Endothelial cell of umbilical vein (primary cell): ENCODE measurements at regions not wholly inside any gene's neighbourhood (a gene's known extent, or its start where the extent isn't known, plus 50 kb on each side); places are given as distances from the start of the nearest gene placed in this dataset.

ENCODE experiments used
- BruUV-seq: library from RNA; stranded (reverse); fragments of 400-500 nt; replicated peaks from 2 replicates; lab custom pipeline; 2021; lab: Mats Ljungman, UMichigan
- CTCF ChIA-PET: fragments of 300-600, 350-600 bp; sonication (Branson Sonifier 250); formaldehyde crosslinking; loops from one replicate; lab custom pipeline; 2021; ENCODE audit warnings: antibody characterized with exemption, inconsistent platforms; lab: Charles Lee
- POLR2A ChIA-PET: fragments of 300-600, 350-600 bp; sonication (Branson Sonifier 250); formaldehyde crosslinking; loops from one replicate; lab custom pipeline; 2021; ENCODE audit warnings: antibody characterized with exemption, inconsistent platforms; lab: Charles Lee
- DNase-seq: peaks from one replicate; pipeline ENCODE4 v3.0.0-alpha.2; 2011; ENCODE audit warnings: low read depth, low spot score
- FAIRE-seq: peaks from 2 replicates; lab custom pipeline; 2011; peaks lifted over from hg19 to GRCh38; lab: Jason Lieb, UNC
- H2AFZ ChIP-seq: 2 replicates; pipeline ENCODE4 v1.6.0; 2012; ENCODE audit warnings: low read depth, low read length, control low read depth, inconsistent platforms
- H3K27ac ChIP-seq: 2 replicates; pipeline ENCODE4 v1.5.1; 2011; ENCODE audit warnings: low read depth, mild to moderate bottlenecking, control low read depth, low read length, moderate library complexity; ENCODE audit not compliant: insufficient read depth
- H3K27me3 ChIP-seq, 2 experiments: 2 replicates each; pipeline versions ENCODE4 v1.6.0 to v1.6.1; 2011; ENCODE audit warnings: low read length in 2 of 2, mixed read lengths in 1 of 2; ENCODE audit not compliant: control insufficient read depth in 2 of 2, insufficient read depth in 2 of 2
- H3K36me3 ChIP-seq, 2 experiments: 2 replicates in 1 of 2; 3 replicates in 1 of 2; pipeline ENCODE4 v1.5.1; 2011; ENCODE audit warnings: low read length in 2 of 2, mild to moderate bottlenecking in 1 of 2, moderate library complexity in 1 of 2; ENCODE audit not compliant: control insufficient read depth in 2 of 2, insufficient read depth in 2 of 2; ENCODE audit errors: extremely low read depth in 1 of 2
- H3K4me1 ChIP-seq: 3 replicates; pipeline ENCODE4 v1.5.1; 2011; ENCODE audit warnings: mild to moderate bottlenecking, low read length; ENCODE audit not compliant: control insufficient read depth, insufficient read depth; ENCODE audit errors: extremely low read depth
- H3K4me2 ChIP-seq: 2 replicates; pipeline ENCODE4 v1.6.1; 2011; ENCODE audit warnings: low read length, control low read depth, mixed read lengths; ENCODE audit not compliant: insufficient read depth
- H3K4me3 ChIP-seq, 3 experiments: fragments of 200-600 bp in 1 of 3; sonication (generic), shearing (Covaris generic) in 1 of 3; replicated peaks in 1 of 3; 2 replicates each; pipeline ENCODE4 v1.5.1; 2011 to 2016; ENCODE audit warnings: control low read depth in 3 of 3, low read length in 3 of 3, mild to moderate bottlenecking in 2 of 3, inconsistent platforms in 1 of 3, low read depth in 1 of 3, moderate library complexity in 1 of 3; ENCODE audit not compliant: insufficient read depth in 1 of 3
- H3K79me2 ChIP-seq: 2 replicates; pipeline ENCODE4 v1.6.0; 2012; ENCODE audit warnings: low read length, inconsistent platforms; ENCODE audit not compliant: control insufficient read depth, insufficient read depth
- H3K9ac ChIP-seq: replicated peaks from 2 replicates; pipeline ENCODE3; 2011; ENCODE audit warnings: low read length, control low read depth; ENCODE audit not compliant: insufficient read depth; ENCODE audit errors: extremely low read depth
- H3K9me1 ChIP-seq: replicated peaks from 3 replicates; pipeline ENCODE4 v1.6.0; 2011; ENCODE audit warnings: mild to moderate bottlenecking, low read length; ENCODE audit not compliant: control insufficient read depth, insufficient read depth; ENCODE audit errors: extremely low read depth
- H3K9me3 ChIP-seq: replicated peaks from 2 replicates; pipeline ENCODE4 v1.5.1; 2012; ENCODE audit warnings: low read length, inconsistent platforms; ENCODE audit not compliant: control insufficient read depth, insufficient read depth
- H4K20me1 ChIP-seq: replicated peaks from 2 replicates; pipeline ENCODE3; 2011; ENCODE audit warnings: mild to moderate bottlenecking, low read length; ENCODE audit not compliant: control insufficient read depth, insufficient read depth; ENCODE audit errors: extremely low read depth
- CTCF ChIP-seq, 2 donors: IDR thresholded peaks; 1 replicate in 1 of 2; 2 replicates in 1 of 2; pipeline ENCODE4 v1.5.1; 2011; ENCODE audit warnings: low read length in 2 of 2, mild to moderate bottlenecking in 2 of 2, moderate library complexity in 2 of 2, control low read depth in 1 of 2, inconsistent platforms in 1 of 2, low read depth in 1 of 2; ENCODE audit not compliant: insufficient read depth in 1 of 2; ENCODE audit errors: extremely low read depth in 1 of 2
- EZH2 ChIP-seq: IDR thresholded peaks from 2 replicates; pipeline ENCODE4 v1.6.1; 2012; ENCODE audit warnings: borderline replicate concordance, low read depth, mild to moderate bottlenecking, moderate library complexity, low read length, inconsistent platforms; ENCODE audit not compliant: severe bottlenecking
- FOS ChIP-seq: IDR thresholded peaks from 2 replicates; pipeline ENCODE4 v1.6.1; 2011; ENCODE audit warnings: mild to moderate bottlenecking, low read length, moderate library complexity, borderline replicate concordance; ENCODE audit not compliant: insufficient read depth
- GATA2 ChIP-seq: IDR thresholded peaks from 2 replicates; pipeline ENCODE4 v1.7.0; 2011; ENCODE audit warnings: low read depth, mild to moderate bottlenecking, moderate library complexity, mixed read lengths, low read length; ENCODE audit not compliant: insufficient read length, insufficient read depth
- JUN ChIP-seq: IDR thresholded peaks from 2 replicates; pipeline ENCODE4 v1.6.1; 2011; ENCODE audit warnings: borderline replicate concordance, low read depth; ENCODE audit not compliant: insufficient read length, insufficient read depth
- MAX ChIP-seq: IDR thresholded peaks from 2 replicates; pipeline ENCODE4 v1.6.1; 2011; ENCODE audit not compliant: insufficient read depth, insufficient read length
- MYC ChIP-seq: IDR thresholded peaks from one replicate; pipeline ENCODE4 v1.6.1; 2011; ENCODE audit warnings: mild to moderate bottlenecking, low read depth, low read length
- POLR2A ChIP-seq: IDR thresholded peaks from 2 replicates; pipeline ENCODE4 v1.6.1; 2012; ENCODE audit warnings: low read depth, mild to moderate bottlenecking, control low read depth, low read length
- POLR2AphosphoS5 ChIP-seq: IDR thresholded peaks from 2 replicates; pipeline ENCODE4 v1.6.1; 2012; ENCODE audit warnings: low read depth, mild to moderate bottlenecking, control low read depth, low read length, moderate library complexity; ENCODE audit not compliant: insufficient read depth
- dilution Hi-C: fragments of 300-500 bp; cut with MboI; formaldehyde crosslinking; loops from one replicate; pipeline ENCODE4 v1.15.0; 2019; ENCODE audit warnings: low sequenced_read_pairs; ENCODE audit not compliant: extremely low pct_ligation_motif_present
- intact Hi-C: fragments of 100-400 bp; cut with micrococcal nuclease; formaldehyde crosslinking; loops from one replicate; pipeline ENCODE4 v1.10.0; 2022

GRCh38 chr15:70340494-70340870 is 242.8 kb upstream of the TLE3 start:
- BruUV-seq, result no TSS peak
- ChIA-PET CTCF (interaction anchor here (0.7 to 1.5 kb wide), 2 partner anchors 9 to 12 kb away, joined by 3 read pairs; no protein-coding TSS in a partner anchor), POLR2A (no interaction called here)
- no peak overlapping the region for H3K9ac ChIP-seq
- intact Hi-C loops (no loop called here), dilution Hi-C loops (no loop called here)
- TF ChIP-seq POLR2A (no peak), CTCF (IDR thresholded peaks at IDR 0.05; ENCODE audit: extremely low read depth in 1 of 2, insufficient read depth in 1 of 2, low read depth in 1 of 2, low read length in 2 of 2) (no peak), JUN (no peak), POLR2AphosphoS5 (no peak), FOS (no peak), GATA2 (no peak), MAX (no peak), EZH2 (no peak), MYC (no peak)
- no peak overlapping the region for H2AFZ ChIP-seq
- no peaks in the 10 kb centered on the region for H4K20me1 ChIP-seq
- DNase-seq (no peak), FAIRE-seq (no peak)
- H3K4me3 ChIP-seq, result no peak overlapping the region
- no peak overlapping the region for H3K4me2 ChIP-seq
- H3K9me3 ChIP-seq, result no peaks in the 10 kb centered on the region
- H3K36me3 ChIP-seq, result no peaks in the 10 kb centered on the region
- H3K27me3 ChIP-seq, result no peaks in the 10 kb centered on the region
- no peaks in the 10 kb centered on the region for H3K9me1 ChIP-seq
- no peaks in the 10 kb centered on the region for H3K79me2 ChIP-seq
- no peaks in the 10 kb centered on the region for H3K4me1 ChIP-seq
- no peak overlapping the region for H3K27ac ChIP-seq
